NCI-H2196 treated with DMSO at 0.1 percent for 48 hours (cell line): ENCODE measurements at regions not wholly inside any gene's neighbourhood (a gene's known extent, or its start where the extent isn't known, plus 50 kb on each side); places are given as distances from the start of the nearest gene placed in this dataset.

Experiments
- DNase-seq: peaks from one replicate; lab custom pipeline; 2025; ENCODE audit not compliant: unreplicated experiment; lab: John Stamatoyannopoulos, UW

GRCh38 chr3:182052332-182052731, 340.6 kb downstream of the SOX2 start:
- DNase-seq, result no peak

GRCh38 chr3:182052757-182053156, 341.0 kb downstream of the SOX2 start:
- DNase-seq, result no peak

GRCh38 chr3:182058488-182058887, 346.8 kb downstream of the SOX2 start:
- no peak for DNase-seq

GRCh38 chr3:182063742-182064141, 352.0 kb downstream of the SOX2 start:
- no peak for DNase-seq

- no peak for DNase-seq
Measured at GRCh38 chr3:182067423-182067822, 355.7 kb downstream of the SOX2 start.

- no peak for DNase-seq
Measured at GRCh38 chr3:182078316-182078715, 366.6 kb downstream of the SOX2 start.

GRCh38 chr3:182078929-182079328, 367.2 kb downstream of the SOX2 start:
- no peak for DNase-seq

GRCh38 chr3:182081096-182081495, 369.4 kb downstream of the SOX2 start:
- no peak for DNase-seq

- no peak for DNase-seq
Measured at GRCh38 chr3:182083112-182083511, 371.4 kb downstream of the SOX2 start.

GRCh38 chr3:182092662-182093262, 381.0 kb downstream of the SOX2 start:
- peak; percentile 49 for DNase-seq

GRCh38 chr3:182094321-182094720, 382.6 kb downstream of the SOX2 start:
- DNase-seq, result no peak

GRCh38 chr3:182104881-182105280, 393.2 kb downstream of the SOX2 start:
- DNase-seq, result no peak

- no peak for DNase-seq
Measured at GRCh38 chr3:182105875-182106274, 394.1 kb downstream of the SOX2 start.

- no peak for DNase-seq
Measured at GRCh38 chr3:182108371-182108770, 396.6 kb downstream of the SOX2 start.

- no peak for DNase-seq
Measured at GRCh38 chr3:182111967-182112366, 400.2 kb downstream of the SOX2 start.

- DNase-seq, result no peak
Measured at GRCh38 chr3:182115328-182116015, 403.7 kb downstream of the SOX2 start.

GRCh38 chr3:182116386-182116785, 404.7 kb downstream of the SOX2 start:
- no peak for DNase-seq

GRCh38 chr3:182117131-182117530, 405.4 kb downstream of the SOX2 start:
- no peak for DNase-seq

- DNase-seq, result no peak
Measured at GRCh38 chr3:182117583-182117982, 405.9 kb downstream of the SOX2 start.

- DNase-seq, result no peak
Measured at GRCh38 chr3:182118066-182118465, 406.3 kb downstream of the SOX2 start.

GRCh38 chr3:182121401-182121800, 409.7 kb downstream of the SOX2 start:
- no peak for DNase-seq

- DNase-seq, result no peak
Measured at GRCh38 chr3:182122779-182123178, 411.1 kb downstream of the SOX2 start.

- no peak for DNase-seq
Measured at GRCh38 chr3:182124187-182124586, 412.5 kb downstream of the SOX2 start.
